ENCODE measurements at regions not wholly inside any gene's neighbourhood (a gene's known extent, or its start where the extent isn't known, plus 50 kb on each side); places are given as distances from the start of the nearest gene placed in this dataset.

- 70 to 87% (median 84%) methylated on average over 2 of the region's 2 CpGs for WGBS, 3 donors
- no peaks in the 10 kb centered on the region for H3K27me3 ChIP-seq
- H3K4me1 ChIP-seq (ENCODE audit: insufficient read depth), result no peaks in the 10 kb centered on the region
- TF ChIP-seq EP300 (IDR thresholded peaks at IDR 0.05) (no peak), CTCF (IDR thresholded peaks at IDR 0.05) (no peak), POLR2A (IDR thresholded peaks at IDR 0.05) (no peak)
- H3K4me3 ChIP-seq, result no peak overlapping the region
- H3K27ac ChIP-seq, result no peak overlapping the region
- H3K36me3 ChIP-seq, result no peaks in the 10 kb centered on the region
- H3K9me3 ChIP-seq, result no peaks in the 10 kb centered on the region
- intact Hi-C loops (cut with DNase I), result no loop called here
- DNase-seq, result no peak
Observed at GRCh38 chr4:144410230-144410783, 235.6 kb upstream of the HHIP start.

- Histone ChIP-seq H3K36me3 (no peaks in the 10 kb centered on the region), H3K27ac (no peak overlapping the region), H3K4me3 (no peak overlapping the region), H3K4me1 (ENCODE audit: insufficient read depth) (no peaks in the 10 kb centered on the region), H3K9me3 (no peaks in the 10 kb centered on the region), H3K27me3 (no peaks in the 10 kb centered on the region)
- TF ChIP-seq CTCF (IDR thresholded peaks at IDR 0.05) (no peak), POLR2A (IDR thresholded peaks at IDR 0.05) (no peak), EP300 (IDR thresholded peaks at IDR 0.05) (no peak)
- DNase-seq, result no peak
- WGBS, 3 donors, result 58 to 76% (median 75%) methylated on average over 1 of the region's 1 CpG
- intact Hi-C loops (cut with DNase I), result no loop called here
Observed at GRCh38 chr4:144411119-144411518, 234.8 kb upstream of the HHIP start.

DNA sequence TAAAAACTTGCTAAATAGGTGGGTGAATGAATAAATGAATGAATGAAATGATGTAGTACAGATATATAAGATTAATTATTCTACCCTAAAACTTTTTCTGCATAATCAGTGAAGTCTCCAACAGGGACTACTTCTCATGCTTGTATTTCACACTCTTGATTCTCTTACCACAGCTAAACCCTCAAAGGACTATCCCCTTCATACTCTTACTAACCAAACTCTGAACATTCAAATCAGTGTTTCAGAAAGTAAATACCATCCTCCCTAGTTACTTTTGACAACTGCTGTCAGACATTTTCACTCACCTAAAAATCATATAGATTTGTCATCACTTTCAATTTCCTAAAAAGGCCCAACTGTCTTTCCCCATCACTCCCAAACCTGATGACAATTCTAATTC is 234.3 kb upstream of the HHIP start:
- DNase-seq, result no peak
- Histone ChIP-seq H3K27ac (no peak overlapping the region), H3K9me3 (no peaks in the 10 kb centered on the region), H3K36me3 (no peaks in the 10 kb centered on the region), H3K27me3 (no peaks in the 10 kb centered on the region), H3K4me1 (ENCODE audit: insufficient read depth) (no peaks in the 10 kb centered on the region), H3K4me3 (no peak overlapping the region)
- TF ChIP-seq EP300 (IDR thresholded peaks at IDR 0.05) (no peak), CTCF (IDR thresholded peaks at IDR 0.05) (no peak), POLR2A (IDR thresholded peaks at IDR 0.05) (no peak)
- intact Hi-C loops (cut with DNase I), result no loop called here

DNA sequence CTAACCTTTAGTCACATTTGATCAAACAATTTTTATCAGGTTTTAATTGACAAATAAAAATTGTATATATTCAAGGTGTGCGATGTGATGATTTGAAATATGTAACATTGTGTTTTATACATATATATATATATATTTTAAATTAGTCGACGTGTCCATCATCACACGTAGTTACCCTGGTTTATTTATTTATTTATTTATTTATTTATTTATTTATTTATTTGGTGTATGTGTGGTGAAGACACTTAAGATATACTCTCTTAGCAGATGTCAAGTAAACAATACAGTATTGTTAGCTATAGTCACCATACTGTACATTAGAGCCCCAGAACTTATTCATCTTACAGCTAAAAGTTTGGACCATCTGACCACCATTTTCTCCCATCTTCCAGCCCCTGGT is 224.9 kb upstream of the HHIP start:
- DNase-seq, result no peak
- intact Hi-C loops (cut with DNase I), result no loop called here
- Histone ChIP-seq H3K27me3 (no peaks in the 10 kb centered on the region), H3K9me3 (no peaks in the 10 kb centered on the region), H3K27ac (no peak overlapping the region), H3K36me3 (no peaks in the 10 kb centered on the region), H3K4me1 (ENCODE audit: insufficient read depth) (no peaks in the 10 kb centered on the region), H3K4me3 (no peak overlapping the region)
- WGBS, 3 donors, result 96 to 97% (median 96%) methylated on average over 4 of the region's 4 CpGs
- TF ChIP-seq POLR2A (IDR thresholded peaks at IDR 0.05) (no peak), EP300 (IDR thresholded peaks at IDR 0.05) (no peak), CTCF (IDR thresholded peaks at IDR 0.05) (no peak)

All from ovary (tissue), 7 donors.